ENCODE measurements at regions not wholly inside any gene's neighbourhood (a gene's known extent, or its start where the extent isn't known, plus 50 kb on each side); places are given as distances from the start of the nearest gene placed in this dataset.

GRCh38 chr13:44292545-44292944 lies 81.1 kb upstream of the SERP2 start:
- no peak for DNase-seq

DNA sequence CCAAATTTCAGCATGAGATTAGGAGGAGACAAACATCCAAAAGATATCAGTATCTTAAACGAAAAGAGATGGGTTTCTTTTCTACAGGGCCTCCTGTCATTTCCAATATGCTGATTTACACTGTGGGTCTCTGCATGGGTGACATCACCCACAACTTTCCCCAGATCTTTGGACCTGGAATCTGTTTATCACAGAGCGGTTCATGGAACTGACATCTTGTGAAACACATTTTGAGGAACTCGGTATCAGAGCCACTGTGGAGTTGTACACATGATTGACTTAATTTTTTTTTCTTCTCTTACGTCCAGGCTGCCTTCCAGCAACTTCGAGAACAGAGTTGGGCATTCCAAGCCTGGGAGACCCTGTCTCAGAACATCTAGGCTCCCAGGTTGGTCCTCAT lies 80.2 kb upstream of the SERP2 start:
- DNase-seq, result no peak

GRCh38 chr13:44293908-44294735 lies 79.5 kb upstream of the SERP2 start:
- no peak for DNase-seq

GRCh38 chr13:44294876-44295275 lies 78.7 kb upstream of the SERP2 start:
- DNase-seq, result no peak

- no peak for DNase-seq
These were observed 76.8 kb upstream of the SERP2 start for GRCh38 chr13:44296856-44297255.

DNA sequence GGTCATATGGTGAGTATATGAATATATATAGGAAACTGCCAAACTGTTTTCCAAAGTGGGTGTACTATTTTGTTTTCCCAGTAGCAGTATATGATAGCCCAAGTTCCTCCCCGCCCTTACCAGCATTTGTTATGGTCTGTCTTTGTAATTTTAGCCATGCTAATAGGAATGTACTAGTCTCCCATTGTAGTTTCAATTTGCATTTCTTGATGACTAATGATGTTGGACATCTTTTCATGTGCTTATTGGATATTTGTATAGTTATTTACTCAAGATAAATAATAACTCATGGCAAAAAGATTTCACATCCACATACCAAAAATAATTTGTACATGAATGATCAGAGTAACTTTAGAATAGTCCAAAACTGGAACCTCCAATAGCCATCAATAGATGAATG lies 75.3 kb upstream of the SERP2 start:
- DNase-seq, result no peak

DNA sequence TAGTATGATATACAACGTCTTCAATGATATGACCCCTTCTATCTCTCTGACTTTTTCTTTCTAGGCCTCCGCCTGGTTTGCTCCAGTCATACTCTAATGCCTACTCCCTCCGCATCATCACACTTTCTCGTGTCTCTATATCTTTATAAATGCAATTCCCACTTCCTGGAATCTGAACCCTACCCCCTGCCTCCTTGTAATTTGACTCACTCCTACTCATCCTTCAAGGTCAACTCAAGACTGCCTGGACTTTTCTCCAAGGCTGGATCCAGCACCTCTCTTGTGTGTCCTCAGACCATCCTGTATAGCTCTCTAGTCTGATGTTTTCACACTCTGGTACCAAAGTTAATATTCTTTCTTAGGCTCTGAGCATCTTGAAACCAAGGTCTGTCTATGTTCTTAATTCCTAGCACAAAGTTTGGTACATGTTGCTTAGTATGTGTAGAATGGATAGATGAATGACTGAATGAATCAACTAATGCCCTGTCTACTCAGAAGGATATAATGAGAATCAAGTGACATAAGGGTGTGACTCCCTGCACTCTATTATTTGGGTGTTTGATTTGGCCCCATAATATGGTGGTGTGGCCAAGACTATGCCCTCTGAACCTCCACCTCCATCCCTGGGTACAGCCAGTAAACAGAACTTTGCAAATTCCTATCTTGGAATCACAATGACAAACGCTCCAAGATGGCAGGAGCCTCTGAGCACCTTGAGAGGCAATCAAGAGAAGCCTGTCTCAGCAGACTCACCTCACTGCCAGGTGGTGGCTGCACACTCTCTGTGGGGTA lies 74.3 kb upstream of the SERP2 start:
- DNase-seq, result no peak

DNA sequence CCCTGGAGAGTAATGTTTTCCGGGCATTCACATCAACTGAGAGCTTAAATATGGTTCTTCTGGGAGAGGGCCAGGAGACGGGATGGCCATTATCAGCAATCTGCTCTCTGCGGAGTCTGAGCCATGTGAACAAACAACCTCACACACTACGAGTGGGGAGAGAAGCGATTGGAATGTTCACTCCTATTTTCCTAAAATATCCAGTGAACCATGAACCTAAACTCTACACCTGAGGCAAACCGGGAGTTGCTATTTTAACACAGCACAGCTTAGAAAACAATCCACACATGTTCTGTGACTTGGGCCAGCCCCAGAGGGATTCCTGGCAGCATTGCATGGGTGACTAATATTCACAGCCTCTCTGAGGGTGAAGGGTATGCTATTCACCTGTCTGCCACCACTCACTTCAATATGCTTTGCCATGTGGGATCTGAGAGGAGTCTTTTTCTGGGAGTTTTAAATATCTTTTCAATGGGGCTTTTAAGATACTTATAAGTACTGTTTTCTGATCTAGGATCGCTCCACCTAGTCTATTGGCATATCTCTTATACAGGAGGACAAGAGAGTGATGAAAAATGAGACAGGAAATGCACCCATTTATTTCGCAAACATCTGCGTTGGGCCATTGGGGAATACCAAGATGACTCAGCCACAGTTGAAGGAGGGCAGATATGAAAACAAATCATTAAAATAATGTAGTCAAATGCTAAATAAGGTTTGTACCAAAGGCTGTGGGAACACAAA lies 72.6 kb upstream of the SERP2 start:
- DNase-seq, result no peak

- no peak for DNase-seq
These were observed 72.0 kb upstream of the SERP2 start for GRCh38 chr13:44301639-44302015.

DNA sequence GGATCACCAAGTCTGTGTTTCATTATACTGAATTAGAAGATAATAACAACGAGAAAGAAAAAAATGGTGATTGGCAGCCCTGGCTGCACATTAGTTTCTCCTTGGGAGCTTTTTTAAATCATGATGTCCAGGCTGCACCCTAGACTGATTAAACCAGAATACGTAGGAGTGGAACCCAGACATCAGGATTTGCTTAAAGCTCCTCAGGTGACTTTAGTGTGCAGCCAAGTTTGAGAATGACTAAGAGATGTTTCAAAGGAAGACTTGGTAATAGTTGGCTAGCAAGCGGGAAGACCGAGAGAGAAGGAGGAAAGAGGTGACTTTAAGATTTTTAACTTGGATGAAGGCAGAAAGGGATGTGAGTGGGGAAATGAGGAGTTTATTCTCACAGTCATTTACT lies 71.4 kb upstream of the SERP2 start:
- DNase-seq, result no peak

GRCh38 chr13:44302940-44303575 lies 70.6 kb upstream of the SERP2 start:
- DNase-seq, result no peak

DNA sequence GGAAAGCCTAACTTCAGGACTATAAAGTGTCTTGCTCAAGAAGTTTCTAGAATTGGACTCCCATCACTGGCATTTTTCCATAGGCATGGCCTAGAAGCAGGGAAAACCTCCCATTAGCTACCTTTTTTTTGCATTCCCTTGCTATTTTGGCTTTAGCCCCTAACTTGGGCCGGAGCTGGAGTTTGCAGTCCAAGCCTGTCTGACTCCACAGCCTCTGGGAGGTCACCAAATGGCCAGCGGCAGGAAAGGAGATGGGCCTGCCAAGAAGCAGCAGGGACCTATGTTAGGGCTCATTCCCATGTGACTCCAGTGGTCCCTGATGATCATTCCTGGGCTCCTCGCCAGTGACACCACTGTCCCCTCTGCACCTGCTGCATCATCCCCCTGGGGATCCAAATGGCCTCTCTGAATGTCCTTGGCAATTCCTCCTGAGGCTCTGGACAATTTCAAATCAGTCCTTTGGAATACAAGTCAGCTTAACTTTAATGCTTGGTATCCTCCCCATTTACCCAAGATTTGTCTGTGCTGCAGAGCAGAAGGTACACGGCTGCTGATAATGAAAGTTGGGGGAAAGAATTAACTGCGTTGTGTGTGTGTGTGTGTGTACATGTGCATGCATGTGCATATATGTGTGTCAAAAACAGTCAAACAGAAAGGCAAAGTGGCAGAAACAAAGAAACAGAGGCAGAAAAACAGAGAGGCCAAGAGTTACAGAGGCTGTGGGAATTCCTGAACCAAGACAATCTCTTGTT lies 69.8 kb upstream of the SERP2 start:
- DNase-seq, result peak; percentile 62

- no peak for DNase-seq
These were observed 69.2 kb upstream of the SERP2 start for GRCh38 chr13:44304433-44304725.

DNA sequence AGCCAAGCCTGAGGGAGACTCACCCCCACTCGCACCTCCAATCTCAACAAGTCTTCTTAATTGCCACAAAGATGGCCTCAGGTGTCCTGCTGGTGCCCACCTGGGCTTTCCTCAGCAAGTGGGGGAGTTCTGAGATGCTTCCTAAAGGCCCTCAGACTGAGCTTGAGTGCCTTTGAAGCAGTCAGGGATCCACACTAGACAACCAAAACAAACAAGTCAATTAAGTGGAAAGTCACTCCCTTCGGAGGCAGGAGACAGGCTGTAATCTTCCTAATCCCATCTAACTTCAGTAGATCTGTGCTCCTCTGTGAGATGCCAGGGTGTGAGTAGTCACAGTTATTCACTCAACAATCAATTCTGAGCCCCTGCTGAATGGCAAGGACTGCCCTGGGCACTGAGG lies 68.3 kb upstream of the SERP2 start:
- DNase-seq, result no peak

- no peak for DNase-seq
These were observed 67.7 kb upstream of the SERP2 start for GRCh38 chr13:44305917-44306370.

DNA sequence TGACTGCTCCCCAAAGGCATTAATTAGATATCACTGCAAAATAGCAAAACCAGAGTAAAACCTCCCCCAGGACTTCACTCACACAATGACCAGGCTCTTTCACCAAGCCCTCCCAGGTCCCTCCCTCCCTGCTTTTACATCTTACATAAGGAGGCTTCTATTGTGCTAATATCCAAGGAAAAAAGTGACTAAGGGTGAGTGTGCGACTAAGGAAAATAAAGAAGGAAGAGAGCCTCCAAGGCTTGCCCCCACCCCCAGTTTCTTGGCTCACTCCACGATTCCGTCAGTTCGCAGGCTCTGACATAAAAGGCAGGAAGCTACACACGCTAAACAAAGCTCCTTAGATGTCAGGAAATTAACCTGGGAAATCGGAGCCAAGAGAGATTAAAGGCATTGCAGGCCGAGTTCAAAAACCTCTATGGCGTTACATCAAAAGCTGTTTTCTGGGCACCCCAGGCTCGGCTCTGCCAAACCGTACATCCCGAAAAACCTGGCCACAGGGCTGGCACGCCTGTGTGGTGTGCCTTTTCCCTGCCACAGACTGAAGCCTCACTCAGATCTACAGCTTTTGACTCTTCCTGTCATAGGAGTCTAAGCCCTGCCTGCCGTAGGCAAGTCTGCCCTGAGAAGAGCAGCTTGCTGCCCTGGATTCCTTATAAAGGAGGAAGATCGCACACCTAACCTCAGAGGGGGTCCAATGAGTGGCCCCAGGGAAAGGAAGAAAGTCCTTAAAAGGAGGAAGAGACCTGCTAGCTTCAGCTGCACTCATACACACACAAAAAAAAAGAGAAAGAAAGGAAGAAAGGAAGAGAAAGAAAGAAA lies 67.0 kb upstream of the SERP2 start:
- peak; percentile 65 for DNase-seq

DNA sequence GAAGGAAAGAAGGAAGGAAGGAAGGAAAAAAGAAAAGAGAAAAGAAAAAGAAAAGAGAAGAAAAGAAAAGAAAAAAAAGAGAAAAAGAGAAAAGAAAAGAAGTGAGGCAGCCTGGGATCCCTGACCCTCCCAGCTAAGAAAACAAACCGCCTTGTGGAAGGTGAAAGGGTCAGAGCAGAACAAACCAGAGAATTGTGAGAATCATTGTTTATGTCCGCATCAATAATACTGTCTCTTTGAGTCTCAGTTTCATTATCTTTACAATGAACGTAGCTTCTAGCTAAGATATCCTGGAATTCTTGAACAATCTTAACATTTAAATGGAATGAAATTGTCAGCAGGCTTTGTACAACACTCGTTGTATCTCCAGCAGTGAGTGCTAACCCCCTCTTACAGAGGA lies 66.4 kb upstream of the SERP2 start:
- no peak for DNase-seq

GRCh38 chr13:44307844-44308243 lies 65.8 kb upstream of the SERP2 start:
- no peak for DNase-seq

DNA sequence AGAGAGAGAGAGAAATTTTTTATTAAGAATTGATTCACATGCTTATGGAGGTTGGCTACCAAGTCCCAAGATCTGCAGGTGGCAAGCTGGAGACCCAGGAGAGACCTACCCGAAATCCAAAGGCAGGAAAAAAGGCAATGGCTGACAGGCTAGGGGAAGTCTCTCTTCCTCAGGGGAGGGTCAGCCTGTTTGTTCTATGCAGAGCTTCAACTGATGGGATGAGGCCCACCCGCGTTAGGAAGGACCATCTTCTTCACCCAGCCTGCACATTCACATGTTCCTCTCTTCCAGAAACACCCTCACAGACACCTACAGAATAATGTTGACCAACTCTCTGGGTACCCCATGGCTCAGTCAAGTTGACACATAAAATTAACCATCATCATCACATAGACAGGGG lies 65.3 kb upstream of the SERP2 start:
- DNase-seq, result no peak

DNA sequence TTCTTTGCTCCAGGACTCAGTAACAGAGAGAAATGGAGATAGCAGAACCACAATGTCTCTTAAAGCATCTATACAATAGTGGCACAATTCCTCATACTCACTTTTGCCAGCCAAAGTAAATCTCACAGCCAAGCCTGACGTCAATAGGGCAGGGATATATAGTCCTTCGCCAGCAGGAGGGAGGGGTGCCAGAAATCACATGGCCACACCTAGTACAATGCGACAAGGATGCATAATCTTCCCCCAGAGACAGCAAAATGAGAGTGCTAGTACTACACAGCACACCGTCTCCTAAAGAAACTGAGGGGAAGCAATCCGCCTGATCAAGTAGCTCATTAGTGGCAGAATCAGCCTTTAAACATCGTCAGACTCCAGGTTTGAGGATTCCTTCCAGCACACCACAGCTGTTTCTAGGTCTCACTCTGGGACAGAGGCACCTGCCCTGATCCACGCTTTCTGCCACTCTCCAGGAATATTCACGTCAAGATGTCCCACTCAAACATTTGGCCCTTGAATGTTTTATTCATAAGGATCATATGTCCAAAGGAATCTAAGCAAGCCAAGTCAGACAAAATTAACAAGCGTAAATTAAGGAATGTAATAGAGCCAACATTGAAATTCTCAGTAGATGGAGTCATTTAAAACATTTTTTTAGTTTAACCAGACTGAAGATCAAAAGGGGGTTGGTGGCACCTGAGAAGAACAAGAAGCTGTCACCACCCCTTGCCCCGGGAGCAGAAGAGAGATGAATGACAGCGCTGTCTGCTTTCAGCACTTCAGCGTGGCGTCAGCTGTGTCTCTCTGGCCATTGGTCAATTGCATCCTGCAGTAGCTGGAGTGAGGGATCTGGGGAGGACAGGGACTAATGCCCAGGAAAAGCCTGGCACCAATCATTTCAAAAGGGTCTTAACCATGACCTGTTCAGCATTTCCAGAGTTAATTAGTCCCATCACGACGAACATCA lies 63.5 kb upstream of the SERP2 start:
- DNase-seq, result no peak
